ENCODE measurements at regions not wholly inside any gene's neighbourhood (a gene's known extent, or its start where the extent isn't known, plus 50 kb on each side); places are given as distances from the start of the nearest gene placed in this dataset.

DNA sequence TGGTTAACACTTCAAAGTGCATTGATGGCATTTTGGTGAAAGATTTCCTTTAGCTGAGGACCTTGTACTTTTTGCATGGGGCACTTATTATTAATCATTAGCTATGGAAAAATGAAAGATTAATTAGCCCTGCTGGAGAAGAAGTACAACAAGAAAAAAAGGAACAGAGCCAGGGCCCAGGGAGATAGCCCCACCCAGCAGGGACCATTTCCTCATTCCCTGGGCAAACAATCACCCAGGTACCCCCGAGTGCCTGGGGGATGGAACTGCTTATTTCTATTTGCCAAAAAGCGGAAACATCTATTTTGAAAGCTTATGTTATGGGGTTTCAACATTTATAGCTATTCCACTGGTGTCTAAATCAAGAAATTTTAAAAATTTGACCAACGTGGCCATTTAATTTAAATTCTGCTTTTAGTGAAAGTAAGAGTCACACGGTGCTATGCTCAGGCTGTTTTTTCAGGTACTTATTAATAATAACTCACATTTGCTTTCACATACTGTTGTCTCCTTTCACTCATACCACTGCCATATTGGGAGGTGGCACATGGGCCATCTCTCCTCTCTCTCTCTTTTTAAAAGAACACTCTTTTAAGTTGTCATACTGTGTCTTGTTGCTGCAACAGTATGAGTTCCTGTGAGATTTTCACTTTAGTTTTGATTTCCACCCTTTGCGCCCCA, 143.6 kb upstream of the KIF5B start:
- TF ChIP-seq, protein P1, sequence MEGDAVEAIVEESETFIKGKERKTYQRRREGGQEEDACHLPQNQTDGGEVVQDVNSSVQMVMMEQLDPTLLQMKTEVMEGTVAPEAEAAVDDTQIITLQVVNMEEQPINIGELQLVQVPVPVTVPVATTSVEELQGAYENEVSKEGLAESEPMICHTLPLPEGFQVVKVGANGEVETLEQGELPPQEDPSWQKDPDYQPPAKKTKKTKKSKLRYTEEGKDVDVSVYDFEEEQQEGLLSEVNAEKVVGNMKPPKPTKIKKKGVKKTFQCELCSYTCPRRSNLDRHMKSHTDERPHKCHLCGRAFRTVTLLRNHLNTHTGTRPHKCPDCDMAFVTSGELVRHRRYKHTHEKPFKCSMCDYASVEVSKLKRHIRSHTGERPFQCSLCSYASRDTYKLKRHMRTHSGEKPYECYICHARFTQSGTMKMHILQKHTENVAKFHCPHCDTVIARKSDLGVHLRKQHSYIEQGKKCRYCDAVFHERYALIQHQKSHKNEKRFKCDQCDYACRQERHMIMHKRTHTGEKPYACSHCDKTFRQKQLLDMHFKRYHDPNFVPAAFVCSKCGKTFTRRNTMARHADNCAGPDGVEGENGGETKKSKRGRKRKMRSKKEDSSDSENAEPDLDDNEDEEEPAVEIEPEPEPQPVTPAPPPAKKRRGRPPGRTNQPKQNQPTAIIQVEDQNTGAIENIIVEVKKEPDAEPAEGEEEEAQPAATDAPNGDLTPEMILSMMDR (IDR thresholded peaks at IDR 0.05; ENCODE audit: poor library complexity): no peak
- no peak for TF ChIP-seq EZH2 (IDR thresholded peaks at IDR 0.05; ENCODE audit: borderline replicate concordance)
